VCaP (cell line): ENCODE measurements at regions not wholly inside any gene's neighbourhood (a gene's known extent, or its start where the extent isn't known, plus 50 kb on each side); places are given as distances from the start of the nearest gene placed in this dataset.

Source experiments
- H3K27ac ChIP-seq: fragments of 450-650 bp; 2 replicates; pipeline ENCODE4 v1.5.1; 2017
- CTCF ChIP-seq: fragments of 450-650 bp; conservative IDR thresholded peaks from 2 replicates; pipeline ENCODE4 v1.5.1; 2017; ENCODE audit warnings: mild to moderate bottlenecking, moderate library complexity

- no peak overlapping the region for H3K27ac ChIP-seq
Measured at GRCh38 chr9:2243666-2244555, 228.8 kb downstream of the SMARCA2 start.

GRCh38 chr9:2247340-2247739 lies 232.2 kb downstream of the SMARCA2 start:
- H3K27ac ChIP-seq: no peak overlapping the region
- no peak for TF ChIP-seq CTCF

More at GRCh38 chr9:2243666-2244555, 228.8 kb downstream of the SMARCA2 start:
- no peak for TF ChIP-seq CTCF

GRCh38 chr9:2248768-2249265 lies 233.7 kb downstream of the SMARCA2 start:
- no peak overlapping the region for H3K27ac ChIP-seq
- TF ChIP-seq CTCF: no peak

- no peak for TF ChIP-seq CTCF
- no peak overlapping the region for H3K27ac ChIP-seq
Measured at GRCh38 chr9:2253636-2254580, 238.8 kb downstream of the SMARCA2 start.

- TF ChIP-seq CTCF: no peak
- H3K27ac ChIP-seq: no peak overlapping the region
Measured at GRCh38 chr9:2255128-2255527, 240.0 kb downstream of the SMARCA2 start.

GRCh38 chr9:2257248-2257929 lies 242.2 kb downstream of the SMARCA2 start:
- TF ChIP-seq CTCF: no peak
- no peak overlapping the region for H3K27ac ChIP-seq
